GM23338 (cell line): ENCODE measurements at regions not wholly inside any gene's neighbourhood (a gene's known extent, or its start where the extent isn't known, plus 50 kb on each side); places are given as distances from the start of the nearest gene placed in this dataset.

Source experiments
- ATAC-seq: fragments of 200-7000 bp; cut with Tn5 transposase; 3 replicates; pipeline ENCODE4 v1.9.1; 2020
- DNase-seq: peaks from one replicate; pipeline ENCODE4 v3.0.0-alpha.2; 2015; ENCODE audit warnings: low spot score
- H2AFZ ChIP-seq: fragments of 200-600 bp; sonication (generic); 2 replicates; pipeline ENCODE4 v1.8.0; 2016; ENCODE audit warnings: antibody characterized with exemption, mild to moderate bottlenecking, moderate library complexity
- H3F3A ChIP-seq: fragments of 200-600 bp; sonication (generic); replicated peaks from 2 replicates; pipeline ENCODE4 v1.8.0; 2017; ENCODE audit warnings: antibody characterized with exemption, mixed run types, low read depth
- H3K27ac ChIP-seq: fragments of 200-600 bp; sonication (generic); 2 replicates; pipeline ENCODE4 v1.6.1; 2016; ENCODE audit warnings: low read depth
- H3K27me3 ChIP-seq: fragments of 200-600 bp; sonication (generic); 2 replicates; pipeline ENCODE4 v1.8.0; 2016; ENCODE audit warnings: mild to moderate bottlenecking, mixed run types, moderate library complexity; ENCODE audit not compliant: insufficient read depth
- H3K36me3 ChIP-seq: fragments of 200-600 bp; sonication (generic); 2 replicates; pipeline ENCODE4 v1.8.0; 2016; ENCODE audit warnings: mild to moderate bottlenecking; ENCODE audit not compliant: insufficient read depth
- H3K4me1 ChIP-seq: fragments of 200-600 bp; sonication (generic); 2 replicates; pipeline ENCODE4 v1.8.0; 2016; ENCODE audit warnings: mild to moderate bottlenecking, moderate library complexity; ENCODE audit not compliant: insufficient read depth
- H3K4me2 ChIP-seq: fragments of 200-600 bp; sonication (generic); 2 replicates; pipeline ENCODE4 v1.7.1; 2017; ENCODE audit warnings: mixed run types
- H3K4me3 ChIP-seq: fragments of 200-600 bp; sonication (generic); 2 replicates; pipeline ENCODE4 v1.6.1; 2016; ENCODE audit warnings: mixed run types
- H3K79me2 ChIP-seq: fragments of 200-600 bp; sonication (generic); replicated peaks from 2 replicates; pipeline ENCODE4 v1.8.0; 2017; ENCODE audit warnings: mild to moderate bottlenecking; ENCODE audit not compliant: insufficient read depth
- H3K9me2 ChIP-seq: fragments of 200-600 bp; sonication (generic); 2 replicates; pipeline ENCODE4 v1.8.0; 2017; ENCODE audit not compliant: insufficient read depth
- H4K20me1 ChIP-seq: fragments of 200-600 bp; sonication (generic); replicated peaks from 2 replicates; pipeline ENCODE4 v1.8.0; 2017; ENCODE audit warnings: mild to moderate bottlenecking; ENCODE audit not compliant: insufficient read depth
- H3K27ac Mint-ChIP-seq: 2 replicates; pipeline ENCODE4 v1.8.0; 2020; ENCODE audit warnings: inconsistent platforms, mild to moderate bottlenecking, moderate library complexity, mixed read lengths
- H3K27me3 Mint-ChIP-seq: 3 replicates; pipeline ENCODE4 v1.8.0; 2022; ENCODE audit warnings: low read depth, mild to moderate bottlenecking, moderate library complexity, mixed read lengths, inconsistent platforms; ENCODE audit not compliant: insufficient read depth, poor library complexity
- H3K36me3 Mint-ChIP-seq: 3 replicates; pipeline ENCODE4 v1.8.0; 2021; ENCODE audit warnings: low read depth, mild to moderate bottlenecking, inconsistent platforms, moderate library complexity, mixed read lengths
- H3K4me1 Mint-ChIP-seq: 3 replicates; pipeline ENCODE4 v1.8.0; 2020; ENCODE audit warnings: mild to moderate bottlenecking, inconsistent platforms, mixed read lengths
- H3K4me3 Mint-ChIP-seq: 3 replicates; pipeline ENCODE4 v1.8.0; 2021; ENCODE audit warnings: moderate library complexity, mild to moderate bottlenecking, inconsistent platforms, mixed read lengths
- H3K9me3 Mint-ChIP-seq: 3 replicates; pipeline ENCODE4 v1.8.0; 2020; ENCODE audit warnings: moderate library complexity, mild to moderate bottlenecking, inconsistent platforms, mixed read lengths
- CREB1 ChIP-seq: fragments of 250-450 bp; sonication (Bioruptor Pico); IDR thresholded peaks from 2 replicates; pipeline ENCODE4 v1.5.0; 2020; ENCODE audit warnings: low read depth, mild to moderate bottlenecking, moderate library complexity
- EZH2phosphoT487 ChIP-seq: fragments of 200-600 bp; sonication (generic); IDR thresholded peaks from one replicate; pipeline ENCODE4 v1.8.1; 2018; ENCODE audit warnings: antibody characterized with exemption; ENCODE audit not compliant: unreplicated experiment
- NANOG ChIP-seq: IDR thresholded peaks from 2 replicates; pipeline ENCODE4 v1.6.1; 2016; ENCODE audit warnings: antibody characterized with exemption, borderline replicate concordance
- POLR2AphosphoS5 ChIP-seq: IDR thresholded peaks from 2 replicates; pipeline ENCODE4 v1.6.1; 2016; ENCODE audit warnings: antibody characterized with exemption, low read depth
- ZNF331 ChIP-seq: fragments of 250-450 bp; sonication (Bioruptor Pico); IDR thresholded peaks from 2 replicates; pipeline ENCODE4 v1.5.0; 2020; ENCODE audit warnings: low read depth, mild to moderate bottlenecking, moderate library complexity
- TF ChIP-seq, protein P1 (sequence below): IDR thresholded peaks from 2 replicates; pipeline ENCODE4 v1.6.1; 2016; ENCODE audit warnings: antibody characterized with exemption
- TF ChIP-seq, protein P2 (sequence below): fragments of 250-450 bp; sonication (Bioruptor Pico); IDR thresholded peaks from 2 replicates; pipeline ENCODE4 v1.5.0; 2020; ENCODE audit warnings: mild to moderate bottlenecking, moderate library complexity

DNA sequence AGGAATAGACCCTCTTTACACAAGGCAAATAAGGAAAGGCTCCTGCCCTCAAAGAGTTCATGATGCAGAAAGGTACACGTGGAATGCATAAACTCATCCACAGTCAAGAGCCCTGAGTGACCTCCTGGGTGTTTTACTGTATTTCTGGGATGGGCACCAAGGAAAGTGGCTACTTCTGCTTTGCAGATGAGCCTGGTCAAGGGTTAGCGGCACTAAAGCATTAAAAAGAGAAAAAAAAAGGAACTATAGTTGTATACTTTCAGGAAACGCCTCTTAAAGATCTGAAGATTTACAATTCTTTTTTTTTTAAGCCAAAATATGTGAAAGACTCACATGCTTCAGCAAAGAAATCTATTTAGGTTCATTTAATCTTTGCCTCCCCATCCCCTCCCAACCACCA is 366.2 kb upstream of the PDE4D start:
- Histone ChIP-seq H4K20me1 (no peaks in the 10 kb centered on the region), H3K4me1 (no peaks in the 10 kb centered on the region), H3F3A (no peaks in the 10 kb centered on the region), H3K9me2 (no peaks in the 10 kb centered on the region), H3K4me3 (no peak overlapping the region), H3K79me2 (no peaks in the 10 kb centered on the region), H2AFZ (no peak overlapping the region), H3K27me3 (no peaks in the 10 kb centered on the region), H3K27ac (no peak overlapping the region), H3K4me2 (no peak overlapping the region), H3K36me3 (no peaks in the 10 kb centered on the region)
- ATAC-seq = no peak
- Mint-ChIP-seq H3K27ac (no peak overlapping the region), H3K9me3 (no peaks in the 10 kb centered on the region), H3K4me1 (peaks cover 13% of the 10 kb centered on the region; the same call in 2 of the 3 replicates), H3K36me3 (no peaks in the 10 kb centered on the region), H3K27me3 (peaks cover 2% of the 10 kb centered on the region), H3K4me3 (no peak overlapping the region)
- no peak for DNase-seq
- TF ChIP-seq CREB1 = no peak
- TF ChIP-seq POLR2AphosphoS5 = no peak
- TF ChIP-seq, protein P1, sequence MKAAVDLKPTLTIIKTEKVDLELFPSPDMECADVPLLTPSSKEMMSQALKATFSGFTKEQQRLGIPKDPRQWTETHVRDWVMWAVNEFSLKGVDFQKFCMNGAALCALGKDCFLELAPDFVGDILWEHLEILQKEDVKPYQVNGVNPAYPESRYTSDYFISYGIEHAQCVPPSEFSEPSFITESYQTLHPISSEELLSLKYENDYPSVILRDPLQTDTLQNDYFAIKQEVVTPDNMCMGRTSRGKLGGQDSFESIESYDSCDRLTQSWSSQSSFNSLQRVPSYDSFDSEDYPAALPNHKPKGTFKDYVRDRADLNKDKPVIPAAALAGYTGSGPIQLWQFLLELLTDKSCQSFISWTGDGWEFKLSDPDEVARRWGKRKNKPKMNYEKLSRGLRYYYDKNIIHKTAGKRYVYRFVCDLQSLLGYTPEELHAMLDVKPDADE = no peak

DNA sequence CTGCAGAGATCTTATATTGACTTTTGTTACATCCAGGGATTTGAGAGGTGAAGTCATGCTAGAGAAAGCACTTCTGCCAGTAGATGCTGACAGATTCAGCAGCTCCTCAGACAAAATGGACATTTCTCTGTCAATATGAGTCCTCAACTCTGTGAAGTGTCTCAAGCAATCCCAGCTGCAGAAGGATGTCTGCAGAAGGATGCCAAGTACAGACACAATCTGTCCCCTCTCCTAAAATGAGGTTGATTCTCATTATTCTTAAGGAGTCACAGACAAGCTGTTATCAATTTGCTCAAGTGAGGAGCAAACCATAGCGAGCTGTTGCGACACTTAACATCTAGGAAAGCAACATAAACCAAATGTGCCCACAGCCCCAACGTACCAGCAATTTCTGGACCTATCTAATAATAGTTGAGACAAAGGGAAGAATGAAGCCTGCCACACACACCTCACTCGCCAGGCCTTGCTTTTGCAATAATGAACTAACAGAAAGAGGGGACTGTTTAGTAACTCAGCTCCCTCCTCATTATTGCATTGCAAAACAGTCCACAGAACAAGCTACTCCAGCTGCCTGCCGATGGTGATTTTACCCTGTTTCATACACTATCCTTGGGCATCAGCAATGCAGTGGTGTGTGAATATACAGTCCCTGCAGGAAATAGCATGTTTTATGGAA is 364.2 kb upstream of the PDE4D start:
- no peak for DNase-seq
- H3K36me3 Mint-ChIP-seq = no peaks in the 10 kb centered on the region
- Histone ChIP-seq H3K4me3 (no peak overlapping the region), H3K4me1 (no peaks in the 10 kb centered on the region), H3K27ac (no peak overlapping the region), H3K4me2 (no peak overlapping the region), H2AFZ (no peak overlapping the region), H3F3A (no peaks in the 10 kb centered on the region), H3K27me3 (no peaks in the 10 kb centered on the region), H3K9me2 (no peaks in the 10 kb centered on the region; the same call in 1 of the 2 replicates), H3K79me2 (no peaks in the 10 kb centered on the region), H4K20me1 (no peaks in the 10 kb centered on the region), H3K36me3 (no peaks in the 10 kb centered on the region)
- peaks cover 2% of the 10 kb centered on the region for H3K27me3 Mint-ChIP-seq
- TF ChIP-seq, protein P2, sequence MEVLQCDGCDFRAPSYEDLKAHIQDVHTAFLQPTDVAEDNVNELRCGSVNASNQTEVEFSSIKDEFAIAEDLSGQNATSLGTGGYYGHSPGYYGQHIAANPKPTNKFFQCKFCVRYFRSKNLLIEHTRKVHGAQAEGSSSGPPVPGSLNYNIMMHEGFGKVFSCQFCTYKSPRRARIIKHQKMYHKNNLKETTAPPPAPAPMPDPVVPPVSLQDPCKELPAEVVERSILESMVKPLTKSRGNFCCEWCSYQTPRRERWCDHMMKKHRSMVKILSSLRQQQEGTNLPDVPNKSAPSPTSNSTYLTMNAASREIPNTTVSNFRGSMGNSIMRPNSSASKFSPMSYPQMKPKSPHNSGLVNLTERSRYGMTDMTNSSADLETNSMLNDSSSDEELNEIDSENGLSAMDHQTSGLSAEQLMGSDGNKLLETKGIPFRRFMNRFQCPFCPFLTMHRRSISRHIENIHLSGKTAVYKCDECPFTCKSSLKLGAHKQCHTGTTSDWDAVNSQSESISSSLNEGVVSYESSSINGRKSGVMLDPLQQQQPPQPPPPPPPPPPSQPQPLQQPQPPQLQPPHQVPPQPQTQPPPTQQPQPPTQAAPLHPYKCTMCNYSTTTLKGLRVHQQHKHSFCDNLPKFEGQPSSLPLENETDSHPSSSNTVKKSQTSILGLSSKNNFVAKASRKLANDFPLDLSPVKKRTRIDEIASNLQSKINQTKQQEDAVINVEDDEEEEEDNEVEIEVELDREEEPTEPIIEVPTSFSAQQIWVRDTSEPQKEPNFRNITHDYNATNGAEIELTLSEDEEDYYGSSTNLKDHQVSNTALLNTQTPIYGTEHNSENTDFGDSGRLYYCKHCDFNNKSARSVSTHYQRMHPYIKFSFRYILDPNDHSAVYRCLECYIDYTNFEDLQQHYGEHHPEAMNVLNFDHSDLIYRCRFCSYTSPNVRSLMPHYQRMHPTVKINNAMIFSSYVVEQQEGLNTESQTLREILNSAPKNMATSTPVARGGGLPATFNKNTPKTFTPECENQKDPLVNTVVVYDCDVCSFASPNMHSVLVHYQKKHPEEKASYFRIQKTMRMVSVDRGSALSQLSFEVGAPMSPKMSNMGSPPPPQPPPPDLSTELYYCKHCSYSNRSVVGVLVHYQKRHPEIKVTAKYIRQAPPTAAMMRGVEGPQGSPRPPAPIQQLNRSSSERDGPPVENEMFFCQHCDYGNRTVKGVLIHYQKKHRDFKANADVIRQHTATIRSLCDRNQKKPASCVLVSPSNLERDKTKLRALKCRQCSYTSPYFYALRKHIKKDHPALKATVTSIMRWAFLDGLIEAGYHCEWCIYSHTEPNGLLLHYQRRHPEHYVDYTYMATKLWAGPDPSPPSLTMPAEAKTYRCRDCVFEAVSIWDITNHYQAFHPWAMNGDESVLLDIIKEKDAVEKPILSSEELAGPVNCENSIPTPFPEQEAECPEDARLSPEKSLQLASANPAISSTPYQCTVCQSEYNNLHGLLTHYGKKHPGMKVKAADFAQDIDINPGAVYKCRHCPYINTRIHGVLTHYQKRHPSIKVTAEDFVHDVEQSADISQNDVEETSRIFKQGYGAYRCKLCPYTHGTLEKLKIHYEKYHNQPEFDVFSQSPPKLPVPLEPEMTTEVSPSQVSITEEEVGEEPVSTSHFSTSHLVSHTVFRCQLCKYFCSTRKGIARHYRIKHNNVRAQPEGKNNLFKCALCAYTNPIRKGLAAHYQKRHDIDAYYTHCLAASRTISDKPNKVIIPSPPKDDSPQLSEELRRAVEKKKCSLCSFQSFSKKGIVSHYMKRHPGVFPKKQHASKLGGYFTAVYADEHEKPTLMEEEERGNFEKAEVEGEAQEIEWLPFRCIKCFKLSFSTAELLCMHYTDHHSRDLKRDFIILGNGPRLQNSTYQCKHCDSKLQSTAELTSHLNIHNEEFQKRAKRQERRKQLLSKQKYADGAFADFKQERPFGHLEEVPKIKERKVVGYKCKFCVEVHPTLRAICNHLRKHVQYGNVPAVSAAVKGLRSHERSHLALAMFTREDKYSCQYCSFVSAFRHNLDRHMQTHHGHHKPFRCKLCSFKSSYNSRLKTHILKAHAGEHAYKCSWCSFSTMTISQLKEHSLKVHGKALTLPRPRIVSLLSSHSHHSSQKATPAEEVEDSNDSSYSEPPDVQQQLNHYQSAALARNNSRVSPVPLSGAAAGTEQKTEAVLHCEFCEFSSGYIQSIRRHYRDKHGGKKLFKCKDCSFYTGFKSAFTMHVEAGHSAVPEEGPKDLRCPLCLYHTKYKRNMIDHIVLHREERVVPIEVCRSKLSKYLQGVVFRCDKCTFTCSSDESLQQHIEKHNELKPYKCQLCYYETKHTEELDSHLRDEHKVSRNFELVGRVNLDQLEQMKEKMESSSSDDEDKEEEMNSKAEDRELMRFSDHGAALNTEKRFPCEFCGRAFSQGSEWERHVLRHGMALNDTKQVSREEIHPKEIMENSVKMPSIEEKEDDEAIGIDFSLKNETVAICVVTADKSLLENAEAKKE (CRISPR knock-in tag) = no peak
- TF ChIP-seq ZNF331 (no peak), EZH2phosphoT487 (no peak), NANOG (no peak)
- peaks cover 10% of the 10 kb centered on the region; the same call in 2 of the 3 replicates for H3K4me1 Mint-ChIP-seq
- ATAC-seq = no peak
- H3K27ac Mint-ChIP-seq = no peak overlapping the region
- H3K9me3 Mint-ChIP-seq = no peaks in the 10 kb centered on the region
- H3K4me3 Mint-ChIP-seq = no peak overlapping the region
